ENCODE measurements at regions not wholly inside any gene's neighbourhood (a gene's known extent, or its start where the extent isn't known, plus 50 kb on each side); places are given as distances from the start of the nearest gene placed in this dataset.

DNA sequence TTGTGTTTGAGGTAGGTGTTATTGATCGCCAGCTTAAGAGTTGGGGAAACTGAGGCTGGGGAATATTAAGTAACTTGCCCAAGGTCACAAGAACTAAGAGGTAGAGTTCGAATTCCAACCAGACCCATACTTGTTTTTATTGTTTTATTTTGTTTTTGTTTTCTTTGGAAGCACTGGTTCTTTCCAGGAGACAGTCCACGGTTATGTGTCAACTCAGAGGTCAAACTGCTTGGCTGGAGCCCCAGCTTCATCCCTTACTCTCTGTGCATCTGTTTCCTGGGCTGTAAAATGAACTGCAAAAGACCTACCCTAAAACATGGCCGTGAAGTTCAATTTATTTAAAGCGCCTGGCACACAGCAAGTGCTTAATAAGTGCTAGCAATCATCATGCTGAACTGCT, 74.4 kb upstream of the MAP1LC3B2 start:
- Histone ChIP-seq H3K36me3 (ENCODE audit: control insufficient read depth, insufficient read depth, low read length) (no peaks in the 10 kb centered on the region), H3K27me3 (ENCODE audit: control insufficient read depth, insufficient read depth, low read length) (no peaks in the 10 kb centered on the region; the same call in 1 of the 2 replicates), H3K4me3 (ENCODE audit: low read depth, low read length) (no peak overlapping the region)
- POLR2A ChIA-PET: no interaction called here
- DNase-seq (ENCODE audit: low read depth): no peak
- TF ChIP-seq, protein P1, sequence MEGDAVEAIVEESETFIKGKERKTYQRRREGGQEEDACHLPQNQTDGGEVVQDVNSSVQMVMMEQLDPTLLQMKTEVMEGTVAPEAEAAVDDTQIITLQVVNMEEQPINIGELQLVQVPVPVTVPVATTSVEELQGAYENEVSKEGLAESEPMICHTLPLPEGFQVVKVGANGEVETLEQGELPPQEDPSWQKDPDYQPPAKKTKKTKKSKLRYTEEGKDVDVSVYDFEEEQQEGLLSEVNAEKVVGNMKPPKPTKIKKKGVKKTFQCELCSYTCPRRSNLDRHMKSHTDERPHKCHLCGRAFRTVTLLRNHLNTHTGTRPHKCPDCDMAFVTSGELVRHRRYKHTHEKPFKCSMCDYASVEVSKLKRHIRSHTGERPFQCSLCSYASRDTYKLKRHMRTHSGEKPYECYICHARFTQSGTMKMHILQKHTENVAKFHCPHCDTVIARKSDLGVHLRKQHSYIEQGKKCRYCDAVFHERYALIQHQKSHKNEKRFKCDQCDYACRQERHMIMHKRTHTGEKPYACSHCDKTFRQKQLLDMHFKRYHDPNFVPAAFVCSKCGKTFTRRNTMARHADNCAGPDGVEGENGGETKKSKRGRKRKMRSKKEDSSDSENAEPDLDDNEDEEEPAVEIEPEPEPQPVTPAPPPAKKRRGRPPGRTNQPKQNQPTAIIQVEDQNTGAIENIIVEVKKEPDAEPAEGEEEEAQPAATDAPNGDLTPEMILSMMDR (IDR thresholded peaks at IDR 0.05; ENCODE audit: insufficient read depth, low read depth, low read length): no peak
- CTCF ChIA-PET: interaction anchor here (0.6 to 1.3 kb wide), 3 partner anchors 9 to 268 kb away, joined by 3 to 4 read pairs (median 3); no protein-coding TSS in a partner anchor

DNA sequence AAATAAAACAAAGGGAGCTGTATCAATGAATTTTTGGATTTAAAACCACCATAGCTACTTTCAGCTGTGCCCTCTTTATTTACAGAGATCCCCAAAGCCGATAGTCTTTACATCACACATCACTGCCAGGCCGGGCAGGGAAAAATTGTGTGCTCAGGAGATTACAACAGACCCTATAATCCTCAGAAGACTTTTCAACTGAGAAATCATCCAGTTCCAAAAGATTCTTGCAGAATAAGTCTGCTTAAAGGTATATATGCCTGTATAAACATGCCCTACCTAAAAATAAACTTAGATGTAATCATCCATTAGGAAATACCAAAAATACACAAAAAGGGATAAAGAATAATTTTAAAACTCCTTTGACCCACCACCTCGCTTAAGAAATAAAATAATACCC, 70.1 kb upstream of the MAP1LC3B2 start:
- Histone ChIP-seq H3K4me3 (ENCODE audit: low read depth, low read length) (no peak overlapping the region), H3K27me3 (ENCODE audit: control insufficient read depth, insufficient read depth, low read length) (no peaks in the 10 kb centered on the region), H3K36me3 (ENCODE audit: control insufficient read depth, insufficient read depth, low read length) (no peaks in the 10 kb centered on the region)
- TF ChIP-seq, protein P1 (IDR thresholded peaks at IDR 0.05; ENCODE audit: insufficient read depth, low read depth, low read length): no peak
- POLR2A ChIA-PET: no interaction called here
- DNase-seq (ENCODE audit: low read depth): no peak
- CTCF ChIA-PET: interaction anchor here (0.8 to 1.2 kb wide), 3 partner anchors 8 to 62 kb away, joined by 3 to 4 read pairs (median 3); no protein-coding TSS in a partner anchor

DNA sequence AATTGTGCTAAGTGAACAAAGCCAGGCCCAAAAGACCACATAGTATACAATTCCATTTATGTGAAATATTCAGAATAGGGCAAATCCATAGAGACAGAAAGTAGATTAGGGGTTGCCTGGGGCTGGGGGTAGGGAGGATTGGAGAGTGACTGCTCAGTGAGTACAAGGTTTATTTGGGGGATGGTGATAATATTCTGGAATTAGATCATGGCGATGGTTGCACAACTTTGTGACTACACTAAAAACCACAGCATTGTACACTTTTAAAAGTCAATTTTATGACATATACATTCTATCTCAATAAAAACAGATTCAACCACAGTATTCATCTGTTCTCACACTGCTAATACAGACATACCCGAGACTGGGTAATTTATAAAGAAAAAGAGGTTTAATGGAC, 68.7 kb upstream of the MAP1LC3B2 start:
- TF ChIP-seq, protein P1 (IDR thresholded peaks at IDR 0.05; ENCODE audit: insufficient read depth, low read depth, low read length): no peak
- Histone ChIP-seq H3K36me3 (ENCODE audit: control insufficient read depth, insufficient read depth, low read length) (no peaks in the 10 kb centered on the region), H3K4me3 (ENCODE audit: low read depth, low read length) (no peak overlapping the region), H3K27me3 (ENCODE audit: control insufficient read depth, insufficient read depth, low read length) (no peaks in the 10 kb centered on the region)
- ChIA-PET POLR2A (no interaction called here), CTCF (no interaction called here)
- DNase-seq (ENCODE audit: low read depth): no peak

DNA sequence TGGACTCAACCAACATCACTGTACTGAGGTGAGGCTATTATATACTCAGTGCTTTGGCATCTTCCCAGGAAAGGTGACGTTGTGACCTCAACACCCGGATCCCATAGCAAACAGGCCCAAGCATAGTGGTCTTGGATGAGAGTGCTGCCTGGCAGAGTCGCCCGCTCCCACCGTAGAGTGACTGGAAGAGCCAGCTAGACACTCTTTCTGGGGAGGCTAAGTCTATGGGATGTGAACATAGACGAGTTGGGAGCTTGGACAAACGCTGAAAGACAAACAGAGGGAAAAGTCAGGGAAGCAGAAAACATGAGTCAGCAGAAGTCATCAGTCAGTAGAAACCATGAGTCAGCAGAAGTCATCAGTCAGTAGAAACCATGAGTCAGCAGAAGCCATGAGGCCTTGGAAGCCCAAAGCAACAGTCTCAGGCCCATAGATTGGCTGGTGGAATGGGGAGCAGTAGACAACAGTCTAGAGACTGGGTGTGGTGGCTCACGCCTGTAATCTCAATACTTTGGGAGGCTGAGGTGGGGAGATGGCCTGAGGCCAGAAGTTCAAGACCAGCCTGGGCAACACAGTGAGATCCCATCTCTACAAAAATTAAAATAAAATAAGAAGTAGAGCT, 66.4 kb upstream of the MAP1LC3B2 start:
- DNase-seq (ENCODE audit: low read depth): no peak
- POLR2A ChIA-PET: interaction anchor here (0.6 kb wide), 1 partner anchor 60 kb away, joined by 5 read pairs; no protein-coding TSS in a partner anchor
- TF ChIP-seq, protein P1 (IDR thresholded peaks at IDR 0.05; ENCODE audit: insufficient read depth, low read depth, low read length): no peak

DNA sequence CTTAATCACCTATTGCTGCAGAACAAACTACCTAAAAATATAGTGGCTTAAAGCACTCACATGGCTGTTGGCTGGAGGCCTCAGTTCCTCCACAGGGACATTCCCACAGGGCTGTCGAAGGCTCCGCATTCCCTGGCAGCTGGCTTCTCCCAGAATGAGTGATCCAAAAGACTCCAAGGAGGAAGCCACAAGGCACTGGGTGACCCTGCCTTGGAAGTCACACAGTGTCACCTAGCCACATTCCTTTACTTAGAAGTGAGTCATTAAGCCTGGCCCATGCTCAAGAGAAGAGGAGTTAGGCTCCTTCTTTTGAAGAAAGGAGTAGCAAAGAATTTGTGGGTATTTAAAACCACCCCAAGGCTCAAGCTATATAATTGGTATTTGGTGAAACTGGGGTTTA, 63.9 kb upstream of the MAP1LC3B2 start:
- TF ChIP-seq, protein P1 (IDR thresholded peaks at IDR 0.05; ENCODE audit: insufficient read depth, low read depth, low read length): no peak
- Histone ChIP-seq H3K36me3 (ENCODE audit: control insufficient read depth, insufficient read depth, low read length) (no peaks in the 10 kb centered on the region), H3K4me3 (ENCODE audit: low read depth, low read length) (no peak overlapping the region), H3K27me3 (ENCODE audit: control insufficient read depth, insufficient read depth, low read length) (no peaks in the 10 kb centered on the region)
- peak; percentile 55 for DNase-seq (ENCODE audit: low read depth)
- ChIA-PET CTCF (interaction anchor here (1.0 kb wide), 1 partner anchor 11 kb away, joined by 3 read pairs; no protein-coding TSS in a partner anchor), POLR2A (no interaction called here)

More for the DNA sequence above, 66.4 kb upstream of the MAP1LC3B2 start:
- no peaks in the 10 kb centered on the region for H3K36me3 ChIP-seq (ENCODE audit: control insufficient read depth, insufficient read depth, low read length)
- CTCF ChIA-PET: interaction anchor here (1.0 to 1.4 kb wide), 2 partner anchors 8 to 11 kb away, joined by 3 to 4 read pairs; no protein-coding TSS in a partner anchor
- no peak overlapping the region for H3K4me3 ChIP-seq (ENCODE audit: low read depth, low read length)
- H3K27me3 ChIP-seq (ENCODE audit: control insufficient read depth, insufficient read depth, low read length): no peaks in the 10 kb centered on the region
